SK-N-MC (cell line): ENCODE measurements at regions not wholly inside any gene's neighbourhood (a gene's known extent, or its start where the extent isn't known, plus 50 kb on each side); places are given as distances from the start of the nearest gene placed in this dataset.
"Not testable (repeated sequence)": the region's sequence is repeated elsewhere in the genome, so short reads cannot be mapped to it uniquely, and the experiment has no call there.

Source experiments
- EZH2 ChIP-seq: fragments of 200-600 bp; sonication (generic); IDR thresholded peaks from one replicate; pipeline ENCODE4 v1.6.1; 2017; ENCODE audit warnings: antibody characterized with exemption
- FOXP2 ChIP-seq: optimal IDR thresholded peaks from 2 replicates; pipeline ENCODE3; 2011; ENCODE audit warnings: mild to moderate bottlenecking, moderate library complexity; ENCODE audit not compliant: insufficient read depth; ENCODE audit errors: extremely low read length, control extremely low read depth
- POLR2AphosphoS5 ChIP-seq: IDR thresholded peaks from 2 replicates; pipeline ENCODE4 v1.6.1; 2012; ENCODE audit warnings: mild to moderate bottlenecking, low read depth, low read length, borderline replicate concordance

- not testable (repeated sequence) for TF ChIP-seq EZH2, POLR2AphosphoS5, FOXP2
Measured at GRCh38 chr2:224215611-224216010, 176.5 kb upstream of the SERPINE2 start.
